MCF 10A (cell line): ENCODE measurements at regions not wholly inside any gene's neighbourhood (a gene's known extent, or its start where the extent isn't known, plus 50 kb on each side); places are given as distances from the start of the nearest gene placed in this dataset.
"Not testable (repeated sequence)": the region's sequence is repeated elsewhere in the genome, so short reads cannot be mapped to it uniquely, and the experiment has no call there.

Experiments used
- BruUV-seq: library from RNA; stranded (reverse); fragments of 400-500 nt; replicated peaks from 2 replicates; lab custom pipeline; 2021; lab: Mats Ljungman, UMichigan
- CTCF ChIA-PET: fragments of 300-600 bp; sonication (Branson Sonifier 250); formaldehyde crosslinking; extraction: SDS; loops from one replicate; lab custom pipeline; 2021; ENCODE audit warnings: antibody characterized with exemption, inconsistent platforms; lab: Yijun Ruan, JAX
- POLR2A ChIA-PET: fragments of 300-600, 350-650 bp; sonication (Branson Sonifier 250); formaldehyde crosslinking; extraction: SDS; loops from one replicate; lab custom pipeline; 2020; ENCODE audit warnings: antibody characterized with exemption, inconsistent platforms; lab: Yijun Ruan, JAX
- DNase-seq: peaks from one replicate; pipeline ENCODE4 v3.0.0-alpha.2; 2018; ENCODE audit not compliant: unreplicated experiment
- H3K27ac Mint-ChIP-seq: one replicate; pipeline ENCODE4 v1.8.0; 2022; ENCODE audit warnings: mild to moderate bottlenecking, low read depth, mixed read lengths; ENCODE audit not compliant: unreplicated experiment
- H3K27me3 Mint-ChIP-seq: one replicate; pipeline ENCODE4 v1.8.0; 2022; ENCODE audit warnings: mixed read lengths; ENCODE audit not compliant: insufficient read depth, unreplicated experiment
- H3K36me3 Mint-ChIP-seq: one replicate; pipeline ENCODE4 v1.8.0; 2022; ENCODE audit warnings: mild to moderate bottlenecking, moderate library complexity, mixed read lengths; ENCODE audit not compliant: insufficient read depth, unreplicated experiment
- H3K4me1 Mint-ChIP-seq: one replicate; pipeline ENCODE4 v1.8.0; 2022; ENCODE audit warnings: mixed read lengths; ENCODE audit not compliant: insufficient read depth, unreplicated experiment
- H3K4me3 Mint-ChIP-seq: one replicate; pipeline ENCODE4 v1.8.0; 2022; ENCODE audit warnings: mild to moderate bottlenecking, moderate library complexity, mixed read lengths; ENCODE audit not compliant: unreplicated experiment
- H3K9me3 Mint-ChIP-seq: one replicate; pipeline ENCODE4 v1.8.0; 2022; ENCODE audit warnings: mixed read lengths; ENCODE audit not compliant: unreplicated experiment
- intact Hi-C: fragments of 100-400 bp; cut with micrococcal nuclease; formaldehyde crosslinking; loops from 2 replicates; pipeline ENCODE4 v1.14.1; 2022
- TF ChIP-seq, protein P1 (sequence below): fragments of 200-600 bp; IDR thresholded peaks from one replicate; pipeline ENCODE4 v1.8.0; 2022; ENCODE audit warnings: antibody characterized with exemption, mild to moderate bottlenecking; ENCODE audit not compliant: unreplicated experiment

DNA sequence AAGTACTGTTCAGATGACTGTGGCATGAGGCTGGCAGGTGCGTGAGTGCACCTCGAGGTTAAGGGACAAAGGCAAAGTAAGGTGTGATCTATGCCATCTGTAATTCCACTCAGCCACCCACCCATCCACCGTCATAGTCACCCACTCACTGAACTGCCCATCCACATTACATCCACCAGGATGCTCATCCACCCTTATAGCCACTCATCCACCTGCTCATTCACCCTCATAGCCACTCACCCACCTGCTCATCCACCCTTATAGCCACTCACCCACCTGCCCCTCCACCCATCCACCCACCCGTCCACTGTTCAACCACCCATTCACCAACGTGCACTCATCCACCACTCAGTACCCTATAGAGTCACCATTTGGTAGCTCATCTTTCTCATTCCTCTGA, 64.1 kb upstream of the UXT start:
- Mint-ChIP-seq H3K4me3 (no peak overlapping the region), H3K9me3 (peaks cover 33% of the 10 kb centered on the region), H3K27ac (no peak overlapping the region), H3K27me3 (peaks cover 15% of the 10 kb centered on the region), H3K36me3 (no peaks in the 10 kb centered on the region), H3K4me1 (no peaks in the 10 kb centered on the region)
- no TSS peak for BruUV-seq
- TF ChIP-seq, protein P1, sequence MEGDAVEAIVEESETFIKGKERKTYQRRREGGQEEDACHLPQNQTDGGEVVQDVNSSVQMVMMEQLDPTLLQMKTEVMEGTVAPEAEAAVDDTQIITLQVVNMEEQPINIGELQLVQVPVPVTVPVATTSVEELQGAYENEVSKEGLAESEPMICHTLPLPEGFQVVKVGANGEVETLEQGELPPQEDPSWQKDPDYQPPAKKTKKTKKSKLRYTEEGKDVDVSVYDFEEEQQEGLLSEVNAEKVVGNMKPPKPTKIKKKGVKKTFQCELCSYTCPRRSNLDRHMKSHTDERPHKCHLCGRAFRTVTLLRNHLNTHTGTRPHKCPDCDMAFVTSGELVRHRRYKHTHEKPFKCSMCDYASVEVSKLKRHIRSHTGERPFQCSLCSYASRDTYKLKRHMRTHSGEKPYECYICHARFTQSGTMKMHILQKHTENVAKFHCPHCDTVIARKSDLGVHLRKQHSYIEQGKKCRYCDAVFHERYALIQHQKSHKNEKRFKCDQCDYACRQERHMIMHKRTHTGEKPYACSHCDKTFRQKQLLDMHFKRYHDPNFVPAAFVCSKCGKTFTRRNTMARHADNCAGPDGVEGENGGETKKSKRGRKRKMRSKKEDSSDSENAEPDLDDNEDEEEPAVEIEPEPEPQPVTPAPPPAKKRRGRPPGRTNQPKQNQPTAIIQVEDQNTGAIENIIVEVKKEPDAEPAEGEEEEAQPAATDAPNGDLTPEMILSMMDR: no peak
- CTCF ChIA-PET: no interaction called here
- DNase-seq: no peak
- POLR2A ChIA-PET: no interaction called here
- intact Hi-C loops: no loop called here

DNA sequence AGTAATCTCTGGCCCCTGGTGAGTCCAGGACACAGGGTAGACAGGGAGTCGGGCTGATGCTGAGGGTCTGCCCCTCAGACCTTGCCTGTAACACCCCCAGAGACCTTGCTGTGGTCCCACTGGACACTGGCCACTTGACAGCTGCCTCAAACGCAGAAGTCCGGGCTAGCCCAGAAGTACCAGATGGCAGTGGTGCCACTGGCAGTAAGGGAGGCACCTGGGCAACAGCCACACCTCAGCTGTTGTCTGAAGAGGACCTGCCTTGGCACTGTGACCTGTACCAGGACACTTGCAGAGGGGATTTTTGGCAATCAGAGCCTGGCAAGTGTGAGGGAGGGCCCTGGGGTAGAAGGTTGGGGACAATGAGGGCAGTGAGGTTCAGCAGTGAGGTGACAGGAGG, 63.3 kb upstream of the UXT start:
- Mint-ChIP-seq H3K27me3 (peaks cover 15% of the 10 kb centered on the region), H3K9me3 (peaks cover 32% of the 10 kb centered on the region), H3K4me1 (no peaks in the 10 kb centered on the region), H3K4me3 (no peak overlapping the region), H3K27ac (no peak overlapping the region), H3K36me3 (no peaks in the 10 kb centered on the region)
- no peak for DNase-seq
- ChIA-PET CTCF (no interaction called here), POLR2A (no interaction called here)
- no TSS peak for BruUV-seq
- TF ChIP-seq, protein P1: no peak
- intact Hi-C loops: no loop called here

DNA sequence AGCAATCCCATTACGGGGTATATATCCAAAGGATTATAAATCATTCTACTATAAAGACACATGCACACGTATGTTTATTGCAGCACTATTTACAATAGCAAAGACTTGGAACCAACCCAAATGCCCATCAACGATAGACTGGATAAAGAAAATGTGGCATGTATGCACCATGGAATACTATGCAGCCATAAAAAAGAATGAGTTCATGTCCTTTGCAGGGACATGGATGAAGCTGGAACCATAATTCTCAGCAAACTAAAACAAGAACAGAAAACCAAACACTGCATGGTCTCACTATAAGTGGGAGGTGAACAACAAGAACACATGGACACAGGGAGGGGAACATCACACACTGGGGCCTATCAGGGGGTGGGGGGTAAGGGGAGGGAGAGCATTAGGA, 56.1 kb upstream of the UXT start:
- CTCF ChIA-PET, H3K9me3 Mint-ChIP-seq, BruUV-seq, H3K4me1 Mint-ChIP-seq, intact Hi-C loops, H3K4me3 Mint-ChIP-seq, H3K27ac Mint-ChIP-seq, H3K27me3 Mint-ChIP-seq, POLR2A ChIA-PET, DNase-seq, H3K36me3 Mint-ChIP-seq: not testable (repeated sequence)

DNA sequence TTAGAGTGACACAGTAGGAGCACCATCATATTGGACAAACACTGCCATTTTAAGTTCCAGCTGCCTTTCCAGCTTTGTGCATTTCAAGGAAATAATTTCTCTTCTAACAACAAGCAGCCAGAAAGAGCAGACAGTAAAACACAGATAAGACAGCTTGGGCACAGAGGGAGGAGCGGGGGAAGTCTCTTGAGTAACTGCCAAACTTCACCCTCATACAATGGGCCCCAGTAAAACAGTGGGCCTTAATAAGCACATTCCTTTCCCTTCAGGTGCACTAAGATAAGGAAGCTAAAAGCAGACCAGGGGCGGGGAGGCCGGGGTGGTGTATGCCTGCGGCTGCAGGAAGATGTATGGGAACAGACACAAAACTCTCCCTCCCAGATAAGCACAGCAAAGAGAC, 53.7 kb upstream of the UXT start:
- H3K9me3 Mint-ChIP-seq, H3K36me3 Mint-ChIP-seq, BruUV-seq, intact Hi-C loops, H3K4me1 Mint-ChIP-seq, H3K27me3 Mint-ChIP-seq, H3K4me3 Mint-ChIP-seq, H3K27ac Mint-ChIP-seq, DNase-seq, POLR2A ChIA-PET: not testable (repeated sequence)
- CTCF ChIA-PET: interaction anchor here (0.6 kb wide), 1 partner anchor 29 kb away, joined by 3 read pairs; no protein-coding TSS in a partner anchor

DNA sequence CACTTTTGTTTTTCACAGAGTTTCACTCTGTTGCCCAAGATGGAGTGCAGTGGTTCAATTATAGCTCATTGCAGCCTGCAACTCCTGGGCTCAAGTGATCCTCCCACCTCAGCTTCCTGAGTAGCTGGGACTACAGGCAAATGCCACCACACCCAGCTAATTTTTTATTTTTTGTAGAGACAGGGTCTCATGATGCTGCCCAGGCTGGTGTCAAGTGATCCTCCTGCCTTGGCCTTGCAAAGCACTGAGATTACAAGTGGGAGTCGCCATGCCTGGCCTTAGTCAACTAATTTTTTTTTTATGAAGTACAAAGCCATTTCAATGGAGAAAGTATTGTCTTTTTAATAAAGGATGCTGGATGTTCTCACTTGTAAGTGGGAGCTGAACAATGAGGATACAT, 51.3 kb upstream of the UXT start:
- CTCF ChIA-PET: no interaction called here
- TF ChIP-seq, protein P1: no peak
- POLR2A ChIA-PET: no interaction called here
- no TSS peak for BruUV-seq
- Mint-ChIP-seq H3K9me3 (no peaks in the 10 kb centered on the region), H3K36me3 (no peaks in the 10 kb centered on the region), H3K27ac (no peak overlapping the region), H3K4me3 (no peak overlapping the region), H3K27me3 (no peaks in the 10 kb centered on the region), H3K4me1 (peaks cover 8% of the 10 kb centered on the region)
- intact Hi-C loops: no loop called here
- DNase-seq: no peak
